ES-I3 (cell line): ENCODE measurements at regions not wholly inside any gene's neighbourhood (a gene's known extent, or its start where the extent isn't known, plus 50 kb on each side); places are given as distances from the start of the nearest gene placed in this dataset.
"Not testable (repeated sequence)": the region's sequence is repeated elsewhere in the genome, so short reads cannot be mapped to it uniquely, and the experiment has no call there.

Experiments used
- H3K36me3 ChIP-seq: 2 replicates; pipeline ENCODE4 v1.6.1; 2013; ENCODE audit warnings: mild to moderate bottlenecking, low read length, control low read depth, moderate library complexity; ENCODE audit not compliant: insufficient read depth
- H3K4me1 ChIP-seq: 2 replicates; pipeline ENCODE4 v1.6.1; 2013; ENCODE audit warnings: mild to moderate bottlenecking, control low read depth, low read length; ENCODE audit not compliant: insufficient read depth
- H3K9ac ChIP-seq: 2 replicates; pipeline ENCODE4 v1.6.1; 2013; ENCODE audit warnings: low read depth, mild to moderate bottlenecking, low read length, moderate library complexity
- H3K9me3 ChIP-seq: 2 replicates; pipeline ENCODE4 v1.6.1; 2013; ENCODE audit warnings: mild to moderate bottlenecking, low read length, moderate library complexity; ENCODE audit not compliant: control insufficient read depth, insufficient read depth

DNA sequence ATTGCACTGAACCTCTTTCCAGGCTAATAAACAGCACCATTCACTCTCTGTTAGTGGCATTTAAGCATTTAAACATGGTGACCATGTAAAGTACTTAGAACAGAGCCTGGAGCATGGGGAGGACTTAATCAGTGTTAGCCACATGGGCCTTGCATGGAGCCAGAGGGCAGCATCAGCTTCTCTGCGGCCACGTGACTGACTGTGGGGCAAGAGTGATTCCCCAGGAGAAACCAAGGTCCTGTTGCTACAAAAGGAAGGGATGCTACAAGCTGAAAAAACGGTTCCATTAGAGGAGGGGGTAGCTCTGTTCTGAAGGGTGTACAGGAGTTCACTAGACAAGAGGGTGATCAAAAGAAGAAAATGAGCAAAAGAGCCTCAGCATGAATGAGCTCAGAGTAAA is 256.8 kb downstream of the MATN1 start:
- no peaks in the 10 kb centered on the region for H3K9me3 ChIP-seq
- H3K9ac ChIP-seq, result no peak overlapping the region
- H3K4me1 ChIP-seq, result no peaks in the 10 kb centered on the region
- no peaks in the 10 kb centered on the region for H3K36me3 ChIP-seq

DNA sequence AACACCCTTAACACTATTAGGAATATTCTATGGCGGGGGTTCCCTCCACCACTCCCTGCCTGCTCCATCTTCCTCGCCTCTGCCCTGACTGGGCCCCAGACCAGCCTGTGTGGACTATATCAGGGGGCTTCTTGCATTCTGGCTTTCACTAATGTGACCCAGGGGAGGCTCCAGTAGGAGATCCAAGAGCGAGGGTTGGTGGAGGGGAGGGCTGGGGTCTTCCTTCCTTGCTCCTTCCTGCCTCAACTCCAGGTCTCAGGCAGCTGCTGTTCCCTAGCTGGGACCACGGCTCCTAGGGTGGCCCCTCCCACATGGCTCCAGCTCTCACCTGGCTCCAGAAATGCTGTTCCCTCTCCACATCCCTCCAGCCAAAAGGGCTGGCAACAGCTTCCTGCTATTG is 257.4 kb downstream of the MATN1 start:
- Histone ChIP-seq H3K9me3 (no peaks in the 10 kb centered on the region), H3K4me1 (no peaks in the 10 kb centered on the region), H3K36me3 (no peaks in the 10 kb centered on the region), H3K9ac (no peak overlapping the region)

DNA sequence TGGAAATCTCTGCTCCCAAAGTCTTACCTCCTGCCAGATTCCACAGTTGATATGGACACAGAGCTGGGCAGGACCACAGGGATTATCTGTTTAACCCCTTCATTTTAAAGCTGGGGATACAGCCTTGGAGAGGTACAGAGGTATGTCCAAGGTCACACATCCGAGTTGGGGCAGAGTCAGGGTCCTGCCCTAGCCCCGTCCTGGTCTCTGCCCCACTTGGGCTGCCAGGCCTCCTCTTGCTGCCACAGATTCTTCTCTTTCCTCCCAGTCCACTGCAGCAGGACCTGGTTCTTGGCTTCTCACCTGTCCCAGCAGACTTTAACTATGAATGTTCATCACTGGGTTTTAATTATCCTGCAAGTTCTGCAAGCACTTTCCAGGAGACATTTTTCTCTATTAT is 258.3 kb downstream of the MATN1 start:
- Histone ChIP-seq H3K4me1 (no peaks in the 10 kb centered on the region), H3K36me3 (no peaks in the 10 kb centered on the region), H3K9ac (no peak overlapping the region), H3K9me3 (no peaks in the 10 kb centered on the region)

DNA sequence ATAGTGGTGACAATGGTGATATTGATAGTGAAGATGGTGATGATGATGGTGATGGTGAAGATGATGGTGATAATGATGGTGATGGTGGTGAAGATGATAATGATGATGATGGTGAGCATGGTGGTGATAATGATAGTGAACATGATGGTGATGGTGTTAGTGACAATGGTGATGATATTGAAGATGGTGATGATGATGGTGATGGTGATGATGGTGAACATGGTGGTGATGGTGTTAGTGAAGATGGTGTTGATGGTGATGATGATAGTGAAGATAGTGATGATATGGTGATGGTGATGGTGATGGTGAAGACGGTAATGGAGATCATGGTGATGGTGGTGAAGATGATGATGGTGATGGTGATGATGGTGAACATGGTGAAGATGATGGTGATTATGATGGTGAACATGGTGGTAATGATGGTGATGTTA is 259.2 kb downstream of the MATN1 start:
- Histone ChIP-seq H3K36me3 (no peaks in the 10 kb centered on the region), H3K9me3 (no peaks in the 10 kb centered on the region), H3K9ac (no peak overlapping the region), H3K4me1 (no peaks in the 10 kb centered on the region)

DNA sequence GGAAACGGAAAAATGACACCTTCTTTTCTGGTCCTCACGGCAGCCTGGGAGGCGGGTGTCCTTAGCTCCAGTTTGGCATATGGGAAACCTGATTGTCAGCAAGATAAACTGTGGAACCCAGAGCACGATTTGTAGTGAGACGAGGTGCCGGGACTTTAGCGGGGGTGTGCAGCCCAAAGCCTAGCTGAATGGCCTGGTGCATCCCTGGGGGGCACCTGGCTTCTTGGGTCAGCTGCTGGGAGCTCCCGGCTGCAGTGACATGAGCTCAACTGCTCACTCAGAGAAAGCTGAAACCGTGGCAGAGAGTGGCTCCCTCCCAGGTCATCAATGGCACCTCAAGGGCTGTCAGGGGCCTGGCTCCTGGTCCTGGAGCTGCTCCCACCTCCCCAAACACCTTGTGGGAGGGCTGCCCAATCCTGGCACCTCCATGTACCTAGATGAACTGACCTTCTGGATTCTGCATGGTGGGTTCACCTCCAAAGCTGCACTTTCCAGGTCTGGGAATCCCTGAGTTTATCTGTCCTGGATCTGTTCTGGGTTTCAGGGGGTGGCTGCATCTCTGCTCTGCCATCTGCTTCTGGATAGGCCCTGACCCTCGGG is 260.5 kb downstream of the MATN1 start:
- Histone ChIP-seq H3K9me3 (no peaks in the 10 kb centered on the region), H3K9ac (no peak overlapping the region), H3K4me1 (no peaks in the 10 kb centered on the region), H3K36me3 (no peaks in the 10 kb centered on the region)

DNA sequence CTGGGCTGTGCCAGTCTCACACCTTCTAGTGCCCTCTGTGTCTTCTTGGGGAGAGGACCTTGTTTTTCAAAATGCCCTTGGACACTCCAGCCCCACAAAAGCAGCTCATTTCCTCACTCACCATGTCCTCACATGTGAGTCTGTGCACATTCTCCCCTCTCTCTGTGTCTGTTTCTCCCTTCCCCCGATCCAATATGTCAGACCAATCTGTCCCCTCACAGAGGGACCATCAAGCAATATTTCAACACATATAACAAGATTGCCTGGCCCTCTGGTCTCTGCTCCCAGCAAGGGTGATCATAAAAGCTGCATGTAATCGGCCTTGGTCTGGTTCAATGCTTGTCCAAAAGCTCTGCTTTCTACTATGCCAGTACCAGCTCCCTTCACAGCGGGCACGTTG is 261.2 kb downstream of the MATN1 start:
- no peaks in the 10 kb centered on the region for H3K36me3 ChIP-seq

DNA sequence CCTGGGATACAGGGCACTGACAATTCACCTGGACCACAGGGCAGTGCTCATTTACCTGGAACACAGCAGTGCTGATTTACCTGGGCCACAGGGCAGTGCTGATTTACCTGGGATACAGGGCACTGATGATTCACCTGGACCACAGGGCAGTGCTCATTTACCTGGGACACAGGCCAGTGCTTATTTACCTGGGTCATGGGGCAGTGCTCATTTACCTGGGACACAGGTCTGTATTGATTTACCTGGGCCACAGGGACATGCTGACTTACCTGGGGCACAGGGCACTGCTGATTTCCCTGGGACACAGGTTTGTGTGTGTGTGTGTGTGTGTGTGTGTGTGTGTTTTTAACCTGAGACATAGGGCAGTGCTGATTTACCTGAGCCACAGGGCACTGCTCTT is 261.7 kb downstream of the MATN1 start:
- H3K4me1 ChIP-seq, result no peaks in the 10 kb centered on the region
- H3K9ac ChIP-seq, result no peak overlapping the region
- H3K36me3 ChIP-seq, result no peaks in the 10 kb centered on the region

More for the DNA sequence above, 261.2 kb downstream of the MATN1 start:
- no peaks in the 10 kb centered on the region for H3K4me1 ChIP-seq
- H3K9me3 ChIP-seq, result no peaks in the 10 kb centered on the region
- no peak overlapping the region for H3K9ac ChIP-seq

DNA sequence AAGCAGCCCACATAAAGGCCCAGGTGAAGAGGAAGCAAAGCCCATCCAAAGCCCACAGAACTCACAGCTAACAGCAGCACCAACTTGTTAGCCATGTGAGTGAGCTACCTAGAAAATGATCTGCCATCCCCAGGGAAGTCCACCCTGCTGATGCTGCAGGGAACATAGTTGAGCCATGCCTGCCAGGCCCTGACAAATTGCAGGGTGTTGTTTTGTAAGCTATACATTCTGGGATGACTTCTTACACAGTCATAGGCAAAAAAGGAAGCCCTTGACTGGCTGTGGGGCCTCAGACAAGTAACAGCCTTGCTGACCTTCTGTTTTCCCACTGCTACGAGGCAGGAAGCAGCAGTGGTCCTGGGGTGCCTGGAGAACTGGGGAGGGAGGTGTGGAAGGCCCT is 262.7 kb downstream of the MATN1 start:
- H3K36me3 ChIP-seq, result no peaks in the 10 kb centered on the region
- H3K4me1 ChIP-seq, result no peaks in the 10 kb centered on the region
- no peak overlapping the region for H3K9ac ChIP-seq
- H3K9me3 ChIP-seq, result no peaks in the 10 kb centered on the region

More for the DNA sequence above, 261.7 kb downstream of the MATN1 start:
- no peaks in the 10 kb centered on the region for H3K9me3 ChIP-seq

DNA sequence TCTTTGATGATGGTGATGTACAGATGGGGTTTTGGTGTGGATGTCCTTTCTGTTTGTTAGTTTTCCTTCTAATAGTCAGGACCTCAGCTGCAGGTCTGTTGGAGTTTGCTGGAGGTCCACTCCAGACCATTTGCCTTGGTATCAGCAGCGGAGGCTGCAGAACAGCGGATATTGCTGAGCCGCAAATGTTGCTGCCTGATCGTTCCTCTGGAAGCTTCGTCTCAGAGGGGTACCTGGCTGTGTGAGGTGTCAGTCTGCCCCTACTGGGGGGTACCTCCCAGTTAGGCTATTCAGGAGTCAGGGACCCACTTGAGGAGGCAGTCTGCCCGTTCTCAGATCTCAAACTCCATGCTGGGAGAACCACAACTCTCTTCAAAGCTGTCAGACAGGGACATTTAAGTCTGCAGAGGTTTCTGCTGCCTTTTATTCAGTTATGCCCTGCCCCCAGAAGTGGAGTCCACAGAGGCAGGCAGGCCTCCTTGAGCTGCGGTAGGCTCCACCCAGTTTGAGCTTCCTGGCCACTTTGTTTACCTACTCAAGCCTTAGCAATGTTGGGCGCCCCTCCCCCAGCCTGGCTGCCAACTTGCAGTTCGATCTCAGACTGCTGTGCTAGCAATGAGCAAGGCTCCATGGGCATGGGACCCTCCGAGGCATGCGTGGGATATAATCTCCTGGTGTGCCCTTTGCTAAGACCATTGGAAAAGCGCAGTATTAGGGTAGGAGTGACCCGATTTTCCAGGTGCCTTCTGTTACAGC is 264.5 kb downstream of the MATN1 start:
- H3K9me3 ChIP-seq, H3K36me3 ChIP-seq, H3K4me1 ChIP-seq, H3K9ac ChIP-seq: not testable (repeated sequence)

DNA sequence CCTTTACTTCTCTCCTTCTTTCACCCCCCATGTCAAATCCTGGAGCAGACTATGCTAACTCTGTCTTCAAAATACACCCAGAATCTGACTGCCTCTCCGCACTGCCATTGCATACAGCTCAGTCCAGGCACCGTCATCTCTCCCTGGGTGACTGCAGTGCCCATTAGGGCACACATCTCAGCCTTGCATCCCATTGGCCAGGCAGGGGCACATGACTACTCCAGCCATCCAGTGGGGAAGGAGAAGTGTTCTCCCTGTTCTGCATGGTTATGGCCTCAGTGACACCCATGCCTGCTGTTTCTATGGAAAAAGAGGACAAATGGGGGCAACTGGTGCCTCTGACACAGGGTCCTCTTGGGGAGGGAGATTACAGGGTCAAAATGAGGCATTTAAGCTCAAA is 270.5 kb downstream of the MATN1 start:
- H3K4me1 ChIP-seq, result no peaks in the 10 kb centered on the region
- H3K36me3 ChIP-seq, result no peaks in the 10 kb centered on the region
- no peaks in the 10 kb centered on the region for H3K9me3 ChIP-seq
- H3K9ac ChIP-seq, result no peak overlapping the region

DNA sequence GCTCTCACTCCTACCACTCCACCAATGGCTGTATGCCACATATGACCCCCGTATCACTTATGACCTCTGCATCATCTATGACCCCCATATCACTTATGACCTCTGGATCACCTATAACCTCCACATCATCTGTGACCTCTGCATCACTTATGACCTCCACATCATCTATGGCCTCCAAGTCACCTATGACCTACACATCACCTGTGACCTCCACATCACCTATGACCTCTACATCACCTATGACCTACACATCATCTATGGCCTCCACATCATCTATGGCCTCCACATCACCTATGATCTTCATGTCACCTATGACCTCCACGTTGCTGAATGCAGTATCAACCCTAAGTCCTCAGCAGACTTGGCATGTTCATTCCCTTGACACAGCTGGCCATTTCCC is 271.2 kb downstream of the MATN1 start:
- Histone ChIP-seq H3K9me3 (no peaks in the 10 kb centered on the region), H3K36me3 (no peaks in the 10 kb centered on the region), H3K9ac (no peak overlapping the region), H3K4me1 (no peaks in the 10 kb centered on the region)

DNA sequence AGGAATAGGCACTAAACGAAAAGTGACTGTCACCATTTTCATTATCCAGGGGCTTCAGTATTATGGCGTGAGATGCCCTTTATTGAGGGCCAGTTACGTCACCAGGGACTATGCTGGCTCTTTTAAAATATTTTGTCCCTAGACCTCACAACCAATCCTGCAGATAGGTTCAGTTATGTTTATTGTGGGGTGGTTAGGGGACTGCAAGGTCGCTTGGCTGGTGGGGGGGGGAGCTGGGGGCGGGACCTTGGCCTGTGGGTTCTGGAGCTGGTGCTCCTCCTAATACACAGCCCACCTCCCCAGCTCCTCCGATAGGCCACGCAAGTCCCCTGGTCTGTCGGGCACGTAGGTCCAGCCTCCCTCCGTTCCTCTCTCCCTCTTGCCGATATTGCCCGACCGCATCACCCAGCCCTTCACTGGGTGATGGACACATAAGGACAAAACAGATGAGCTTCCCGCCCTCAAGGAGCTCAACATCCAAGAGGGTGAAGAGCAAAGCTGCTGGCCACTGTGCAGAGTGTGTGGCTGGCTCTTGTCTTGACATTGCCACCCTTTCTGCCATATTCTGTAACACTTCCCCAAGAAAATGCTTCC is 271.8 kb downstream of the MATN1 start:
- H3K9ac ChIP-seq, result no peak overlapping the region
- no peaks in the 10 kb centered on the region for H3K36me3 ChIP-seq
- no peaks in the 10 kb centered on the region for H3K4me1 ChIP-seq
- H3K9me3 ChIP-seq, result no peaks in the 10 kb centered on the region

DNA sequence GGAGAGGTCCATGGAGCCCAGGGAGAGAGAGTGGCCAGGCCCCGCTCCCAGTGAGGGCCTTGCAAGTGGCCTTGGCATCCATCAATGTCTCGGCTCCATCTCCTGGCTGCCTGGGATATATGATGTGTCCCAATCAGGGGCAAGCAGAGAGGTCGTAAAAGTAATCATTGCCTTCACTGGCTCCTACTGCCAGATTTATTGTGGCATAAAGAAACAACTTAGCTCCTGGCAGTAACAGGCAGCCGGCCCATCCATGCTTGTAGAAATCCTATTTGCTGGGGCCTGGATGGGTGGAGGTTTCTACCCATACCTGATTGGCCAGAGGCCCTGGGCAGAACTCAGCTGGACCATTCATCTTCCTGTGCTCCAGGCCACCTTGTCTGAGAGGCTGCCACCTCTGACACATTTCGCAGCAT is 272.6 kb downstream of the MATN1 start:
- H3K9me3 ChIP-seq, result no peaks in the 10 kb centered on the region
- no peaks in the 10 kb centered on the region for H3K4me1 ChIP-seq
- no peak overlapping the region for H3K9ac ChIP-seq
- H3K36me3 ChIP-seq, result no peaks in the 10 kb centered on the region

DNA sequence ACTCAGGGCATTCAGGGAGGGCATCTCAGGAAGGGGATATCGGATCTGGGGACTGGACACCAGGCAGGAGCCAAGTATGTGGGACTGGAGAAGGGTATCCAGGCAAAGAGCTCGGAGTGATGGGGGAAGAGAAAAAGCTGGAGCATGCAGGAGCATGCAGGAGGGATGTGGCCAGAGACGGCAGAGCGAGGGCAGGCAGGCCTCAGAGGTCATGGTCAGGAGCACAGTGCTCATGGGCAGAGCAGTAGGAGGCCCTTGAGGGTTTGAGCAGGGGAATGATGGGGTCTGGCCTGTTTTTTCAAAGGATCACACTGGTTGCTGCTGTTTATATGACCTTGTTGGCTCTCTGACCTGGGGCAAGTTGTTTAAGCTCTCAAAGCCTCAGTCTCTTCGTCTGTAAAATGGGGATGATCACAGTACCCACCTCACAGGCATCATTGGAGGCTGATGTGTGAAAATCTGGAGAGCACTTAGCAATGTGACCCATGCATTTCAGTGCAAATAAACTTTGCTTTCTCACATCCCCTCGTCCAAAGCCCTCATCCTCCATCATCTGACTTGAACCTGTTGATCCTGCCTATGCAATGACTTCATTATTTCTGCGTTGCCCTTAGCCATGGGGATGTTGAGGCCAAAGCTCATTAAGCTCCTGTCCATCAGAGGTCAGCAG is 273.1 kb downstream of the MATN1 start:
- H3K9ac ChIP-seq, result no peak overlapping the region
- H3K4me1 ChIP-seq, result no peaks in the 10 kb centered on the region
- H3K9me3 ChIP-seq, result no peaks in the 10 kb centered on the region
- no peaks in the 10 kb centered on the region for H3K36me3 ChIP-seq
